Fibroblast of lung (primary cell): ENCODE measurements at regions not wholly inside any gene's neighbourhood (a gene's known extent, or its start where the extent isn't known, plus 50 kb on each side); places are given as distances from the start of the nearest gene placed in this dataset.

Experiments used
- DNase-seq, 2 donors: peaks; one replicate each; pipeline versions ENCODE4 v3.0.0 to v3.0.0-alpha.2; 2010; ENCODE audit warnings: low read depth in 2 of 2
- H2AFZ ChIP-seq: 2 replicates; pipeline ENCODE4 v1.5.1; 2012; ENCODE audit warnings: low read length, control low read depth, inconsistent platforms
- H3K27ac ChIP-seq: 2 replicates; pipeline ENCODE4 v1.5.1; 2011; ENCODE audit warnings: low read length, control low read depth; ENCODE audit not compliant: insufficient read depth
- H3K27me3 ChIP-seq: 2 replicates; pipeline ENCODE4 v1.5.1; 2011; ENCODE audit warnings: mild to moderate bottlenecking, low read length; ENCODE audit not compliant: control insufficient read depth, insufficient read depth
- H3K36me3 ChIP-seq: 2 replicates; pipeline ENCODE4 v1.5.1; 2011; ENCODE audit warnings: low read length; ENCODE audit not compliant: control insufficient read depth, insufficient read depth
- H3K4me1 ChIP-seq: 2 replicates; pipeline ENCODE4 v1.5.1; 2011; ENCODE audit warnings: low read length; ENCODE audit not compliant: control insufficient read depth, insufficient read depth; ENCODE audit errors: extremely low read depth
- H3K4me2 ChIP-seq: 2 replicates; pipeline ENCODE4 v1.5.1; 2011; ENCODE audit warnings: low read length, control low read depth; ENCODE audit not compliant: insufficient read depth; ENCODE audit errors: extremely low read depth
- H3K4me3 ChIP-seq, 4 experiments: fragments of 200-600 bp in 1 of 4; sonication (generic) in 1 of 4; replicated peaks in 1 of 4; 2 replicates each; pipeline ENCODE4 v1.5.1; 2011 to 2016; ENCODE audit warnings: low read length in 4 of 4, low read depth in 3 of 4, mild to moderate bottlenecking in 3 of 4, control low read depth in 2 of 4, inconsistent platforms in 1 of 4, mixed read lengths in 1 of 4; ENCODE audit not compliant: insufficient read depth in 1 of 4; ENCODE audit errors: control extremely low read depth in 1 of 4
- H3K79me2 ChIP-seq: 2 replicates; pipeline ENCODE4 v1.5.1; 2012; ENCODE audit warnings: mild to moderate bottlenecking, low read length, inconsistent platforms; ENCODE audit not compliant: control insufficient read depth, insufficient read depth
- H3K9ac ChIP-seq: 2 replicates; pipeline ENCODE4 v1.5.1; 2011; ENCODE audit warnings: mild to moderate bottlenecking, low read length, control low read depth; ENCODE audit not compliant: insufficient read depth
- H3K9me3 ChIP-seq: 2 replicates; pipeline ENCODE4 v1.5.1; 2012; ENCODE audit warnings: low read depth, low read length; ENCODE audit not compliant: control insufficient read depth, insufficient read depth
- H4K20me1 ChIP-seq: 2 replicates; pipeline ENCODE4 v1.5.1; 2011; ENCODE audit warnings: low read length; ENCODE audit not compliant: control insufficient read depth, insufficient read depth; ENCODE audit errors: extremely low read depth
- EZH2 ChIP-seq: IDR thresholded peaks from 2 replicates; pipeline ENCODE4 v1.5.1; 2012; ENCODE audit warnings: low read length, control low read depth, mild to moderate bottlenecking; ENCODE audit errors: missing control alignments
- TF ChIP-seq, protein P1 (sequence below), 2 donors: IDR thresholded peaks in 1 of 2; conservative IDR thresholded peaks in 1 of 2; 1 replicate in 1 of 2; 2 replicates in 1 of 2; pipeline ENCODE4 v1.5.1; 2011 to 2012; ENCODE audit warnings: low read length in 2 of 2, control low read depth in 1 of 2, inconsistent platforms in 1 of 2, low read depth in 1 of 2, mild to moderate bottlenecking in 1 of 2

DNA sequence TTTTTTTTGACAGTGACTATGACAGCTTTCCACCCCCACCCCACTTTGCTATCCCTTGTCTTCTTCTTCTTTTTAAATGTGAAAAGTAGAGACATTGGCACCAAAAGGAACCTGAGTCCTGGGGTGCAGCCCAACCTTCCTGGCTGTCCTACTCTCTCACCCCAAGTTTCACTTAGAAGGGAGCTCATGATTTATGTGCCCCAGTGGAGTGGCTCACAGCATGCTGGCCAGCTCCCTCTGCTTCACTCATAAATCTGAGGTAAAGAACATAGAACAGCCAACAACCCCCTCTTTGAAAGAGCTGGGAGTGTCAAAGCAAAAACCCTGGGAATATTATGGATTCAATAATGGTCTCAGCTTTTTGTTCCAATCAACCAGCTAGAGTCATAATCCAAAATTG lies 196.3 kb upstream of the DAPK1 start:
- Histone ChIP-seq H3K36me3 (no peaks in the 10 kb centered on the region), H3K9me3 (no peaks in the 10 kb centered on the region), H3K79me2 (no peaks in the 10 kb centered on the region), H3K4me3 (no peak overlapping the region), H3K9ac (no peak overlapping the region), H3K27me3 (no peaks in the 10 kb centered on the region), H3K4me1 (no peaks in the 10 kb centered on the region), H2AFZ (no peak overlapping the region), H3K27ac (no peak overlapping the region), H3K4me2 (no peak overlapping the region), H4K20me1 (no peaks in the 10 kb centered on the region)
- no peak for TF ChIP-seq EZH2
- TF ChIP-seq, protein P1, sequence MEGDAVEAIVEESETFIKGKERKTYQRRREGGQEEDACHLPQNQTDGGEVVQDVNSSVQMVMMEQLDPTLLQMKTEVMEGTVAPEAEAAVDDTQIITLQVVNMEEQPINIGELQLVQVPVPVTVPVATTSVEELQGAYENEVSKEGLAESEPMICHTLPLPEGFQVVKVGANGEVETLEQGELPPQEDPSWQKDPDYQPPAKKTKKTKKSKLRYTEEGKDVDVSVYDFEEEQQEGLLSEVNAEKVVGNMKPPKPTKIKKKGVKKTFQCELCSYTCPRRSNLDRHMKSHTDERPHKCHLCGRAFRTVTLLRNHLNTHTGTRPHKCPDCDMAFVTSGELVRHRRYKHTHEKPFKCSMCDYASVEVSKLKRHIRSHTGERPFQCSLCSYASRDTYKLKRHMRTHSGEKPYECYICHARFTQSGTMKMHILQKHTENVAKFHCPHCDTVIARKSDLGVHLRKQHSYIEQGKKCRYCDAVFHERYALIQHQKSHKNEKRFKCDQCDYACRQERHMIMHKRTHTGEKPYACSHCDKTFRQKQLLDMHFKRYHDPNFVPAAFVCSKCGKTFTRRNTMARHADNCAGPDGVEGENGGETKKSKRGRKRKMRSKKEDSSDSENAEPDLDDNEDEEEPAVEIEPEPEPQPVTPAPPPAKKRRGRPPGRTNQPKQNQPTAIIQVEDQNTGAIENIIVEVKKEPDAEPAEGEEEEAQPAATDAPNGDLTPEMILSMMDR (conservative IDR thresholded peaks at IDR 0.05 in 1 of 2, IDR thresholded peaks at IDR 0.05 in 1 of 2; ENCODE audit: low read depth in 1 of 2, low read length in 2 of 2), result no peak
- no peak for DNase-seq

GRCh38 chr9:87305151-87305550 lies 192.5 kb upstream of the DAPK1 start:
- no peak overlapping the region for H3K4me3 ChIP-seq

DNA sequence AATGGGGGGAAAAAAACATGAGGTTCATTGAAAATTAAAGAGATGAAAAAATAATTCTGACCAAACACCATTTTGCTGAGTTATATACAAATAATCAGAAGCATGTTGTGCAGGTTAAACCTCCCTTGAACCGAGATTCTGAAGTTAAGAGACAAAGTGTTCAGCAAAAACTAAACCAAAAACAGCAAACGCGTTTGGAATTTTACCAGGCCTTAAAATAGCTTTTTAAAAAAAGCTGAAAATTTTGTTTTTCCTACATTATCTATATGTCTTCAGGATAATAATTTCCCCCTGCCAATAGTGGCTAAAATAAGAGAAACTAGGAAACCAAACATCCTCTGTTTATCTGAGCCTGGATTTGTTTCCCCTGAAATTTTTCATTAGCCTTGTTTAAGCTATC lies 191.7 kb upstream of the DAPK1 start:
- H4K20me1 ChIP-seq, result no peaks in the 10 kb centered on the region
- no peak overlapping the region for H2AFZ ChIP-seq
- H3K4me2 ChIP-seq, result no peak overlapping the region
- no peaks in the 10 kb centered on the region for H3K36me3 ChIP-seq
- H3K27me3 ChIP-seq, result no peaks in the 10 kb centered on the region
- TF ChIP-seq, protein P1 (conservative IDR thresholded peaks at IDR 0.05 in 1 of 2, IDR thresholded peaks at IDR 0.05 in 1 of 2; ENCODE audit: low read depth in 1 of 2, low read length in 2 of 2), result no peak
- TF ChIP-seq EZH2, result no peak
- DNase-seq, result no peak
- H3K4me3 ChIP-seq, result no peak overlapping the region
- no peak overlapping the region for H3K27ac ChIP-seq
- no peaks in the 10 kb centered on the region for H3K4me1 ChIP-seq
- no peak overlapping the region for H3K9ac ChIP-seq
- no peaks in the 10 kb centered on the region for H3K9me3 ChIP-seq
- H3K79me2 ChIP-seq, result no peaks in the 10 kb centered on the region

More at GRCh38 chr9:87305151-87305550, 192.5 kb upstream of the DAPK1 start:
- H3K4me1 ChIP-seq, result no peaks in the 10 kb centered on the region
- no peaks in the 10 kb centered on the region for H3K79me2 ChIP-seq
- H3K27ac ChIP-seq, result no peak overlapping the region
- no peak overlapping the region for H2AFZ ChIP-seq
- no peaks in the 10 kb centered on the region for H4K20me1 ChIP-seq
- no peaks in the 10 kb centered on the region for H3K36me3 ChIP-seq
- no peaks in the 10 kb centered on the region for H3K9me3 ChIP-seq
- no peaks in the 10 kb centered on the region for H3K27me3 ChIP-seq
- H3K4me2 ChIP-seq, result no peak overlapping the region
- no peak for DNase-seq
- no peak overlapping the region for H3K9ac ChIP-seq
- TF ChIP-seq, protein P1 (conservative IDR thresholded peaks at IDR 0.05 in 1 of 2, IDR thresholded peaks at IDR 0.05 in 1 of 2; ENCODE audit: low read depth in 1 of 2, low read length in 2 of 2), result no peak
- no peak for TF ChIP-seq EZH2
